HepG2 (cell line): ENCODE measurements at regions not wholly inside any gene's neighbourhood (a gene's known extent, or its start where the extent isn't known, plus 50 kb on each side); places are given as distances from the start of the nearest gene placed in this dataset.

Source experiments
- ATF5 ChIP-seq: sonication (generic); formaldehyde crosslinking; IDR thresholded peaks from 2 replicates; pipeline ENCODE4 v1.4.0; 2020; ENCODE audit warnings: mild to moderate bottlenecking, low read depth, missing genetic modification reagents
- CBX5 ChIP-seq: sonication (generic); formaldehyde crosslinking; IDR thresholded peaks from 2 replicates; pipeline ENCODE4 v1.4.0; 2020; ENCODE audit warnings: missing genetic modification reagents, borderline replicate concordance
- CCDC6 ChIP-seq: sonication (generic); formaldehyde crosslinking; IDR thresholded peaks from 2 replicates; pipeline ENCODE4 v1.8.1; 2022; ENCODE audit warnings: mild to moderate bottlenecking, missing genetic modification reagents, moderate library complexity
- DZIP1 ChIP-seq: sonication (generic); formaldehyde crosslinking; IDR thresholded peaks from 2 replicates; pipeline ENCODE4 v1.5.0; 2020; ENCODE audit warnings: mild to moderate bottlenecking, missing genetic modification reagents
- EEA1 ChIP-seq: sonication (generic); formaldehyde crosslinking; IDR thresholded peaks from 2 replicates; pipeline ENCODE4 v1.5.1; 2020; ENCODE audit warnings: mild to moderate bottlenecking, missing genetic modification reagents, borderline replicate concordance
- ETS1 ChIP-seq: sonication (generic); formaldehyde crosslinking; IDR thresholded peaks from 2 replicates; pipeline ENCODE4 v1.4.0; 2020; ENCODE audit warnings: missing genetic modification reagents
- FOXA3 ChIP-seq: IDR thresholded peaks from 2 replicates; pipeline ENCODE4 v1.6.1; 2016; ENCODE audit warnings: missing genetic modification reagents, missing compliant biosample characterization
- NKX3-1 ChIP-seq: sonication (generic); formaldehyde crosslinking; IDR thresholded peaks from 2 replicates; pipeline ENCODE4 v1.5.0; 2020; ENCODE audit warnings: missing genetic modification reagents
- RBM22 ChIP-seq: fragments of 200-400 bp; formaldehyde crosslinking; optimal IDR thresholded peaks from 2 replicates; pipeline ENCODE3; 2017; ENCODE audit warnings: mild to moderate bottlenecking, low read length, moderate library complexity
- REXO4 ChIP-seq: sonication (generic); formaldehyde crosslinking; IDR thresholded peaks from 2 replicates; pipeline ENCODE4 v1.8.0; 2022; ENCODE audit warnings: missing genetic modification reagents, mild to moderate bottlenecking, borderline replicate concordance
- RFXANK ChIP-seq: IDR thresholded peaks from 2 replicates; pipeline ENCODE4 v1.6.1; 2016
- SMAD3 ChIP-seq: sonication (generic); formaldehyde crosslinking; IDR thresholded peaks from 2 replicates; pipeline ENCODE4 v1.4.0; 2020; ENCODE audit warnings: missing genetic modification reagents
- SPEN ChIP-seq: sonication (generic); formaldehyde crosslinking; IDR thresholded peaks from 2 replicates; pipeline ENCODE4 v1.5.1; 2020; ENCODE audit warnings: low read depth, mild to moderate bottlenecking, missing genetic modification reagents
- TEAD3 ChIP-seq: optimal IDR thresholded peaks from 2 replicates; pipeline ENCODE3; 2016; ENCODE audit warnings: borderline replicate concordance
- TRAFD1 ChIP-seq: sonication (generic); formaldehyde crosslinking; IDR thresholded peaks from 2 replicates; pipeline ENCODE4 v1.5.1; 2020; ENCODE audit warnings: missing genetic modification reagents, mild to moderate bottlenecking, borderline replicate concordance
- ZNF20 ChIP-seq: sonication (generic); formaldehyde crosslinking; IDR thresholded peaks from 2 replicates; pipeline ENCODE4 v1.4.0; 2020; ENCODE audit warnings: mild to moderate bottlenecking, moderate library complexity, missing genetic modification reagents
- ZNF225 ChIP-seq: sonication (generic); formaldehyde crosslinking; IDR thresholded peaks from 2 replicates; pipeline ENCODE4 v1.4.0; 2020; ENCODE audit warnings: mild to moderate bottlenecking, missing genetic modification reagents
- ZNF260 ChIP-seq: sonication (generic); formaldehyde crosslinking; IDR thresholded peaks from 2 replicates; pipeline ENCODE4 v1.4.0; 2020; ENCODE audit warnings: missing genetic modification reagents, low read depth, mild to moderate bottlenecking, borderline replicate concordance
- ZNF672 ChIP-seq: sonication (generic); formaldehyde crosslinking; IDR thresholded peaks from 2 replicates; pipeline ENCODE4 v1.8.1; 2022; ENCODE audit warnings: missing genetic modification reagents
- ZNF678 ChIP-seq: sonication (generic); formaldehyde crosslinking; IDR thresholded peaks from 2 replicates; pipeline ENCODE4 v1.4.0; 2020; ENCODE audit warnings: mild to moderate bottlenecking, missing genetic modification reagents
- ZNF747 ChIP-seq: sonication (generic); formaldehyde crosslinking; IDR thresholded peaks from 2 replicates; pipeline ENCODE4 v1.8.1; 2023; ENCODE audit warnings: missing genetic modification reagents, mild to moderate bottlenecking, borderline replicate concordance
- ZNF788 ChIP-seq: sonication (generic); formaldehyde crosslinking; IDR thresholded peaks from 2 replicates; pipeline ENCODE4 v1.5.0; 2020; ENCODE audit warnings: mild to moderate bottlenecking, missing genetic modification reagents, borderline replicate concordance
- TF ChIP-seq, protein P1 (sequence below): sonication (generic); formaldehyde crosslinking; conservative IDR thresholded peaks from 2 replicates; pipeline ENCODE4 v1.8.1; 2023; ENCODE audit warnings: missing genetic modification reagents

DNA sequence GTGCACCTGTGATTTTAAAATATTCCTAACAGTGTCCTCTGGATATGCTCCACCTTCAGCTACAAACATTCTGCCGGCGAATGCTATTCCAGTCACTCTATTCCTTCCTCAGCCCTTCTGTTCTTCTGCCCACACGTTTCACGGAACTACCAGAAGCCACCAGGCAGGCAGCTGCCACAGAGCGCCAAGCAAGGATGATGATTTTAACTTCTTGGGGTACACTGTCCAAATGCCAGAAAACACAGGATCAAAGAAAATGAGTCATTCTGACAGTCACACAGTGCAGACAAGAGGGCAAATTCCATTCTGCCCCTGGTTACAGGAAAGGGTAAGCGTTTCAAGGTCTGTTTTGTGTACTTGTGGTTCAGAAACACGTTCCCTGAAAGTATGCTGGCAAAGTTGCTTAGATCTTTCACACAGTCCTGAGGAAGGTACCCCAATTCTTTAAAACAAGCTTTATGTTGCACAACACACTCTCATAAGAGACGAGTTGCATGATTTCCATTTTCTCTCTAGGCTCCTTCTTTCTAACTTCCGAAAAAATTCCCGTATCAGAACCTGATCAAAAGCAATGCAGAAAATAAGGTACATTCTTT is 508.3 kb upstream of the PKN2 start (continued):
- TF ChIP-seq, protein P1, sequence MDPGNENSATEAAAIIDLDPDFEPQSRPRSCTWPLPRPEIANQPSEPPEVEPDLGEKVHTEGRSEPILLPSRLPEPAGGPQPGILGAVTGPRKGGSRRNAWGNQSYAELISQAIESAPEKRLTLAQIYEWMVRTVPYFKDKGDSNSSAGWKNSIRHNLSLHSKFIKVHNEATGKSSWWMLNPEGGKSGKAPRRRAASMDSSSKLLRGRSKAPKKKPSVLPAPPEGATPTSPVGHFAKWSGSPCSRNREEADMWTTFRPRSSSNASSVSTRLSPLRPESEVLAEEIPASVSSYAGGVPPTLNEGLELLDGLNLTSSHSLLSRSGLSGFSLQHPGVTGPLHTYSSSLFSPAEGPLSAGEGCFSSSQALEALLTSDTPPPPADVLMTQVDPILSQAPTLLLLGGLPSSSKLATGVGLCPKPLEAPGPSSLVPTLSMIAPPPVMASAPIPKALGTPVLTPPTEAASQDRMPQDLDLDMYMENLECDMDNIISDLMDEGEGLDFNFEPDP (CRISPR knock-in tag), result no peak
- TF ChIP-seq NKX3-1, result peak; percentile 85
- TF ChIP-seq SPEN (CRISPR knock-in tag), result peak; percentile 57; the same call in 1 of the 2 replicates
- TF ChIP-seq SMAD3, result peak; percentile 93
- TF ChIP-seq ZNF225 (CRISPR knock-in tag), result no peak
- TF ChIP-seq RBM22, result no peak
- TF ChIP-seq ZNF678, result no peak
- no peak for TF ChIP-seq ZNF260 (CRISPR knock-in tag)
- no peak for TF ChIP-seq RFXANK (CRISPR knock-in tag)
- no peak for TF ChIP-seq REXO4 (CRISPR knock-in tag)
- no peak for TF ChIP-seq DZIP1 (CRISPR knock-in tag)
- peak; percentile 91; the same call in 1 of the 2 replicates for TF ChIP-seq CBX5 (CRISPR knock-in tag)
- TF ChIP-seq ATF5, result no peak
- TF ChIP-seq ETS1 (CRISPR knock-in tag), result no peak
- no peak for TF ChIP-seq ZNF672 (CRISPR knock-in tag)
- no peak; the same call in 1 of the 2 replicates for TF ChIP-seq ZNF747 (CRISPR knock-in tag)
- TF ChIP-seq EEA1 (CRISPR knock-in tag), result no peak
- TF ChIP-seq TEAD3 (CRISPR knock-in tag), result peak; percentile 99
- TF ChIP-seq FOXA3, result peak; percentile 97
- TF ChIP-seq TRAFD1 (CRISPR knock-in tag), result no peak
- peak; percentile 67; the same call in 1 of the 2 replicates for TF ChIP-seq CCDC6 (CRISPR knock-in tag)
- no peak for TF ChIP-seq ZNF20 (CRISPR knock-in tag)
- TF ChIP-seq ZNF788, result no peak
